ENCODE measurements at regions not wholly inside any gene's neighbourhood (a gene's known extent, or its start where the extent isn't known, plus 50 kb on each side); places are given as distances from the start of the nearest gene placed in this dataset.

DNA sequence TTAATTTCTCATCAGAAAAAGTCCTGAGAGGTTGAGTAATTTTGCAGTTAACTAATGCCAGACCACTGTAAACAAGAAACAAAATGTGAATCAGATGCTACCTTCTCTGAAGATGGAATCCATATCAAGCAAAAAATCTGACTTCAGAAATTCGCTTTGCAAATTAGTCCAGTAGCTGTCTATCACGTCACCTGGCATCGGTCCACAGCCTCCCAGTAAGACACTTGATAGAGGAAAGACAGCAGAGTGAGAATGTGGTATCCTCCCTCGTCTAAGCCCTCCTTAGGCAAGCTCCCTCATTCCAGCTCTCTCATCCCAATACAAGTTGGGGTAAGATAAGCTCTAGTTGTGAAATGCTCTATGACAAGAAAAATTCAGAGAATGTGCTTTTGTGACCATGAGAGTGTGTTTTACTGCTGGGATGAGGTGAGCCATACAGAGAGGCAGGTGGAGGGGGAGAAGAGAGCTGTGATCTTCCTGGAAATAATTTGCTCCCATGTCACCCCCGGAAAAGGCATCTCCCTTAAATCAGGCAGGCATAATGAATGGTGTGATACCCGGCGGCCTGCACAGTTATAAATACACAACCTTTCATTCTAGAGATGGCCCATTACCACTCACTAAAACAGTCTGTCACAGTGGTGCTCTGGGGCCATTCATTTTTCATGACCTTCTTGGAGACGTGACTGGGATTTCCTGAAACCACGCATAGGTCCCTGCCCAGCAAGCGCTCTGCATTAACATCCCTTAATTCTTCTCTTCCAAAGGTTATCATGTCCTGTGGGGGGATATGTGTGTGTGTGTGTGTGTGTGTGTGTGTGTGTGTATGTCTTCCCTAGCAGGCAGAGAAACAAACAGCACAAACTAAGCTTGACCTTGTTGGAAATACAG lies 602.0 kb upstream of the KCNMB2 start:
- no peak for DNase-seq (ENCODE audit: low read depth in 2 of 2)

DNA sequence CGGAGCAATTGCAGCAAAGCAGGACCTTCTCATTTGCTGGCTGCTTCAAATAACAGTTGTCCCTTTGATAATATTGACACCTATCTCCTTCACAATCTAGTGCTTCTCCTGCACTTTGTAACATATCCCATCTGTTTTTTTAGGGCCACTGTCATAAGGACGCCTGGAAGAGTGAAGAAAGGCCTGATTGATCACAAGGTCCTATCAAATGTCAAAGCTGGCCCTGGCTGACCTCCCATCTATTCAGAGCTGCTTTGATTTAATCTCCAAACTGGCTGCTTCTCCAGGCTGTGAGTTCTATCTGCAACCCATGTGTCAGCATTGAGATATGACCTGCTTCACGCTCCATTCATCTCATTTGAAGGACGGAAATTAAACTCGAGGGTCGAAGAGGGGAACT lies 601.2 kb upstream of the KCNMB2 start:
- DNase-seq (ENCODE audit: low read depth in 2 of 2), result no peak

DNA sequence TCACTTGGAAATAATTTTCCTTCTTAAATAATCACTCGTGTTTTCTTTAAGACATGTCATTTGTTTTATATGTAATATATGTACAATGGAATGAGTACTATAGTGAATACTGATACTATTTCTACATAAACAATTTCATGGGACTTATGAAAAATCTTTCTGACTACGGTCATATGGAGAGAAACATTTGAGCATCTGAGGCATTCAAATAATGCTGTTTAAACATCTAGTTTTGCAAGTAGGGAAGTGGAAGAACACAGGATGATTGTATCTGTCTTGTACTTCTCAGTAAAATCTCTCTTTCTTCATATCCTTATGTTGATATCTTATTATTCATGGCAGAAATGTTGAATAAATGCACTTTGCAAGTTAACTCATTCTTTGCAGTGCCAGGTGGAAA lies 599.5 kb upstream of the KCNMB2 start:
- no peak for DNase-seq (ENCODE audit: low read depth in 2 of 2)

DNA sequence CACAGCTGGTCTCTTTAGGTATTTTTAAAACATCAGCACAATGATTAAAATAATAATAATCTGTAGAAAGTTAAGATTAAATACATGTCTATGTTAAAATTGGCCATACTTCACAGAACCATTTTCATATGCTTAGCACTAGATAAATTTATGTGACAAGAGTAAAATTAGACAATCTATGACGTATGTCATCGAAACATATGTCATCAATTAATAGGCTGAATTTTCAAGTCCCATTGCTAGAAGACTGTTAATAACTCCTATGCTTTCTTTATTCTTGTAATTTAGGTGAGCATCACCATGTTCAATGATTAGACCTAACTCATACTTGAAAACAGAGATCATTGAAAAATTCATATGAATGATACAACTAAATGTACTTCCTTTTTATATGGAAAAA lies 593.3 kb upstream of the KCNMB2 start:
- no peak for DNase-seq (ENCODE audit: low read depth in 2 of 2)

DNA sequence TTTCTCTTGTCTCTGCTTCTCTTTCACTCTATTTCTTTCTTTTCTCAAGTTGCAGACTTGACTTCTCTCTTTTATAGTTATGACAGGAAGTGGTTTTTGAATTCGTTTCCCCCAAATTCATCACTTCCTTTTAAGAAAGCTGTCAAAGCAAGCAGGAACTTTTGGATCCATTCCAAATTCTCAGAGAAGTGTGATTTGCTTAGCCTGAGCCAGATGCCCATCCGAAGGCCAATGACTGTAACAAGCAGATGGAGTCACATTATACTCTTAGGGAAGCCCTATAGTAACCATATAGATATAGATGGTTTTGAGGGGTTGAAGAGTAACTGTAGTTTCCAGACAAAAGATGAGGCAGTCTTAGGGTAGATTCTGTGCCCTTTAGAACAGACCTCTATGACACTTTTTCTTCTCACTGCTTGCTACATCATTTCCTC lies 592.0 kb upstream of the KCNMB2 start:
- DNase-seq (ENCODE audit: low read depth in 2 of 2), result no peak

DNA sequence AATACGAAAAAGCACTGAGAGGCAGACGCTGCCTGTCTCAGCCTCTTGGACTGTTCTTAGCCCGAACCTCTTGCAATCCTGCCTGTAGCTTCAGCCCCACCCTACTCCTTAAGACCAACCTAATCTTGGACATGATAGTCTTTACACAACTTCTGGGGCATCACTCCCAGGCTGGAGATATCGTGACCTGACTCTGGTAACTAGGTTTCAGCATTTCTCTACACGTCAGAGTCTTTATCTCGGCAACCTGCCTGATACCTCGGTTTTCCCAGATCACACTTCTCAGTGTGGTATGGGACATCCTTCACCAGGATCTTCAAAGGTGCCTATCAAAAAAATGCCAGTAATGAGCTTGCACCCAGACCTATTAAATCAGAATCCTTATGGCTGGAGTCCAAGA lies 590.2 kb upstream of the KCNMB2 start:
- DNase-seq (ENCODE audit: low read depth in 2 of 2), result no peak

DNA sequence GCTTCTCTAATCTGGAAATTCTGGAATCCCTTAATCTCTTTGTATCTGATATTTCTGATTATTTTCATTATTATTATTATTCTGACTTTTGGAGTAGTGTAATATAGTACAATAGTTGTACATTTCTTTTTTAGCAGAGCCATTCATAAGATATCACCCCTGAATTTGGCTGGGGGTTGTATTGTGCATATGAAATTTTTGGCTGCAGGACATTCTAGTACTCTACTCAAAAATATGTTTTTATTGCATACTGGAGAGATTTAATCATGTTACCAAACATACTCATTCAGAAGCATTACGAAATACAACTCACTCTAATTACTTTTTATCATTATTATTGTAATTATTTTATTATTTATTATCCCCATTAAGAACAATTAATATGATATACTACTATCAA lies 589.7 kb upstream of the KCNMB2 start:
- DNase-seq (ENCODE audit: low read depth in 2 of 2), result no peak

DNA sequence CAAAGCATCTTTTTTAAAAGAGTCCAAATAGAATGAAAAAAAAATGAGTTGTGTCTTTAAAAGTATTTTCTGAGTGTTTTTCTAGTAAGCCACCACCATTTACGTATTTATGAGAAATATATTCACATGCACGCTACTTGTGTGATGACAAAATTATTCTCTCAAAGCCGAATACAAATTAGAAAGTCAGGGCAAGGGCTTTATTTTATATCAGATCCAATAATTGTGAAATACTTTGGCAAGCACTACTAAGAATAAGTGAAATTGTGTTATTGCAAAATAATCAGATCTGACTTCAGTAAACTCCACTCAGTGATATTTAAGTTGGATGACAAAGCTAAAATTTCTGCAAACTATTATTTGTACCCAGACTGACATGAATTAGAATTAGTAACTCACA lies 589.3 kb upstream of the KCNMB2 start:
- no peak for DNase-seq (ENCODE audit: low read depth in 2 of 2)

DNA sequence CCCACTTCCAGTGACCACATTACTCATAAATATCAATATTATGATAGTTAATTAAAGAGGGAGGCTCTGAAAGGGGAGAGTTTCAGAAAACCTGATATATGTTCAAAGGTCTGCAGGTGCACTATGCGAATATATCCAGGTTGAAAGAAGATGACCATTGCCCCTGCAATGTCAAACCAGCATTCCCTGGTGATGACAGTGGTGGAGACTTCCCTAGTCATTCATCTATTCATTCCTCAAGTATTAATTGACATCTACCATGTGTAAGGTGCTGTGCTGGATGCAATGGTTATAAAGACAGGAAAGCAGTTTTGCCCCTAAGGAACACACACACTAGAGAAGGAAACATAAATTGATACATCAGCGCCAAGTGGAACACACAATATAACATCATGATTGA lies 588.3 kb upstream of the KCNMB2 start:
- DNase-seq (ENCODE audit: low read depth in 2 of 2), result no peak

DNA sequence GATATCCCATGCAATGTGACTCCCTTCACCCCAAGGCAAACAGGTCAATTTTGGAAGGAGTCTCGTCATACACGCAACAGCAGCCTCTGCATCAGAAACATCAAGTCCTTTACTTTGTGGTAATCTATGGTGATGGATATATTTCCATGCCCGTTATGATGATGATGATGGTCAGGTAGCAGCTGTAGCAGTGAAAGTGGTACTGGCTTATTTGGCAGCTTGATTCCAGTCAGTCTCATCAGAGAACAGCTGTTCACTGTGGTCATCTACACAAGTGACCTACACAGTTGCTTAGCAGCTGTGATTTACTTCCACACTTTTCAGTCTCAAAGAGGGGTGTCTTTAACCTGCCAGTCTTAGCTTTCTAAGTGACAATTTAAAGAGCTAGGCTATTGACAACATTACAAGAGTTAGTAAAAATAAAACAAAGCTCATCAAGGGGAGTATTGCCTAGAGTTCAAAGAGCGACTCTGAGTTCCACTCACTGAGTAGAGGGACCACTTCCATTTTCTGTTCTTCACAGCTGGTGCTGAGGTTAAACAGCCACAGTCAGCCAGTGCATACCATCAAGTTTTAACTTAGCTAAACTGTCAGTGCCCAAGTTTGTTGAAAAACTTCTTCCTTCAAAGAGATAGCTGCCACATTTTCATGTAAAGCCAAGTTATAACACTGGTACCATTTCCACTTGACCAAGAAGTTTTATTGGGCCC lies 587.4 kb upstream of the KCNMB2 start:
- DNase-seq (ENCODE audit: low read depth in 2 of 2), result no peak

DNA sequence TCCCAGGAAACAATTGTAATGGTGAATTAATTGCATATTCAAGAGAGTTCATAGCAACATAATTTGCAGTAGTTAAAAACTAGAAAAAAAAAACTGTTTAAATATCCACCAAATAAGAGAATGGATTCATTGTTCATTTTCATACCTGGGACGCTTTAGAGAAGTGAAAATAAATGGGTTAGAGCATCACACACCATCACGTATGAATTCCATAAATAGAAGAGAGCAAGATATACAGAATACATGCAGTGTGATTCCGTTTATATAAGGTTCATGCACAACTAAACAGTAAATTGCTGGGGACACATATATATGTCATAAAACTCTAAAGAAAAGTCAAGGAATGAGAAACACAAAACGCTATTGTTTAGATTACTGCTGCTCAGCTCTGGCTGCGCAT lies 577.0 kb upstream of the KCNMB2 start:
- DNase-seq (ENCODE audit: low read depth in 2 of 2), result no peak

DNA sequence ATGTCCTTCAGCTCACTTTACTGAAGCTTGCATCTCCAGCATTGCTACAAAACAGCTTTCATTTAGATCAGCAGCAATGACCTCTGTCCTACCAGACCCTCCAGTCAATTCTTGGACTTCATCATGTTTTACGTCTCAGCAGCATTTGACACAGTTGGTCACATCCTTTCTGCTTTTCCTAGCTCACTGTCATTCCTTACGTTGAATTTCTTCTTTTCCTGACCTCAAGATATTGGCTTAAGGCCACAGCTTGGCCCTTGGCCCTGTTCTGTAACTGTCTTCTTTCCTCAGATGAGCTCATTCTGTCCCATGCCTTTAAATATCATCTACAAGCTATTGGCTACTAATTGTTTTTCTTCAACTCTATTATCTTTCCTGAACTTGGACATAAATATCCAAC lies 576.2 kb upstream of the KCNMB2 start:
- DNase-seq (ENCODE audit: low read depth in 2 of 2), result no peak

DNA sequence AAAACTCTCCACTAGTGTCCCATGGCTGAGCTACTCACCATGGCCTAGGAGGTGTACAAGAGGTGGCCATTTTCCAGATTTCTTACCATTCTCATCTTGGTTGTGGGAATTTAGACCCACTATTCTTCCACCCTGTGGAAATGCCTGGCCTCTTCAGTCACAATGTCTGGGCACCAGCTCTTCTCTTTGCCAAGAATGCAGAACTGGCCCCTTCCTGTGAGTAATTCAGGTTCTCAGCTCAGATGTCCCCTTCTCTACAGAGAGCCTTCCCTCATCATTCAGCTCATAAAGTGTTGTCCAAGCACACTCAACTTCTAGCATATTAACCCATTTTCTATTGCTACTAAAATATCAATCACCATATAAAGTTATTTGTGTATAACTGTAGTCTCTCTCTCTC lies 575.5 kb upstream of the KCNMB2 start:
- no peak for DNase-seq (ENCODE audit: low read depth in 2 of 2)

DNA sequence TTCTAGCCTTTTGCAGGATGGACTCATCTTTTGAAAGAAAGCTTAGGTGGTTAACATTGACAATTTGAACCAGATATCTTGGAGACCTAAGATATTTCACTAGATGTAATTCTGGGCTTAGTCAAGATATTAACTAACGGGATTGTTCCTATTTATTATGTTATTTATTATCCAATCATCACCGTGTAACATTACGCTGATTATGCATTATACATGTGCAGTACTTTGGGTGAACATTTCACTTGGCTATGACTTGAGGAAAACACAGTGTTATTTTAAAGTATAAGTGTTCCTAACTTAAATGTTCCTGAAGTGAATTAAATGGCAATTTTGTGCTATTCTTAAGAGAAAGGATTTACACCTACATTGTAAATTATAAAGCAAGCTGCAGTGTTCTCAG lies 574.5 kb upstream of the KCNMB2 start:
- no peak for DNase-seq (ENCODE audit: low read depth in 2 of 2)

DNA sequence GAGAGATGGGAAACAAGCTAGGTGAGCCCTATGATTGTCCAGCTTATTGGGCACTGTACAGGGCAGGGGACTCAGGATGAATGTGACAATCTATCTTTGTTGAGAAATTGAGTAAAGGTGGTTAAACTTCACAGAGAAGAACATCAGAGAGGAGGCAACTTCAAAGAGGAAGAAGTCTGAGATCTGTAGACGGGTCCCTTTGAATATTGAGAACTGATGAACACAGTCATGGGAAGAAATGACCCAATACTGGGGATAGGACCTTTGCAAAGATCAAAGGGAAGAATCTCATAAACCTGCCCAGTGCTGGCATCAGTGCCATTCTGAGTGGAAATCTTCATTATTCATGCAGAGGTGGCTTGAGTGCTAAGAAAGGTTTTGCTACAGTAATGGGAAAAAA lies 569.7 kb upstream of the KCNMB2 start:
- DNase-seq (ENCODE audit: low read depth in 2 of 2), result no peak

DNA sequence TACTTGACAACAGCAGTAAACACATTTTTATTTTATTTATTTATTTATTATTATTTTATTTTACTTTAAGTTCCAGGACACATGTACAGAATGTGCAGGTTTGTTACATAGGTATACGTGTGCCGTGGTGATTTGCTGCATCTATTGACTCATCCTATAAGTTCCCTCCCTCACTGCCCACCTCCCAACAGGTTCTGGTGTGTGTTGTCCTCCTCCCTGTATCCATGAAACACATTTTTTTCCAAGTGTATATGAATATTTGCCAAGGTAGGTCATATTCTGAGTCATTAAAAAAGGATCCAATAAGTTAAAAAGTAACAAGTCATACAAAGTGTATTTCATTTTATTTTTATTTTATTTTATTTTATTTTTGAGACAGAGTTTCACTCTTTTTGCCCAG lies 567.3 kb upstream of the KCNMB2 start:
- DNase-seq (ENCODE audit: low read depth in 2 of 2), result no peak

DNA sequence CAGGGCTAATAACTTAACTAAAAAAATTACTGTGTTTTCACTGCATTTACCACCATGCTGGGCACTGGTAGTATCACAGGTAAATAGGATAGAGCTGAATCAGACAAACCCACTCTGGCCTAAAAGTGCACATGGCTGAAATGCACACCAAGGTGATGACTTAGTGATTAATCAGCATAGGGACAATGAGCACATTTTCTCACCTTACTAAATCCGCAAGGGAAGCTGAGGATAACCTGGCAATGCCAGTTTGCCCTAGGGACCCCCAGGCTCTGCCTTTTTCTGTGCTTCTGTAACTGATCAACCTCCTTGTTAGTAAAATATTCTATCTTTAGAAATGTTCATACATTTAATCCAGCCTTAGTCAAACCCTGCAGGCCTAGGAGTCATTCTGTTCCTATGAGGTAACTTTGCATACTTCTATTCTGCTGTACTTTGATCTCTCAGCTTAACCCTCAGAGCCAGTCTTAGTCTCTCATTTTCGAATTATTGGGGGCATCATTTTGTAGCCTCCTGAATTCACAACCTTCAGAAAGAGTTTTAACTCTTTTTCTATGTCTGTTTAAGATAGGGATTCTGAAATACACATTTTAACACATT lies 562.9 kb upstream of the KCNMB2 start:
- DNase-seq (ENCODE audit: low read depth in 2 of 2), result no peak

DNA sequence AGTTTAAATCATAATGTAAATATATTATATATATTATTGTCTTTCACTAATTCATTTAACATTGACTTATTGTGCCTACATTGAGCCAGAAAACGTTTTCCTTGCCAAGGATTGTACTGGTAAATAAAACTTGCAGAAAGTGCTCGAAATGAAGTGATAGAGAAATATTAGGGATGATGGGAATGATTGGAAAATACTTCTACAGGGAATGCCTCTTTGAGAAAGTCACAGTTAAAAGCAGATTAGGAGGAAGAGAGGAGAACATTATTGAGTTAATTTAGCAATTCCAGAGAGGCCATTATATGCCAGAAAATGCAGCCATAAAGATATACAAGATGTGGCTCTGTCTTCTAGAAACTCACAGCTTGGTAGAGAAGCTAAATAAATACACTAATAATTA lies 560.0 kb upstream of the KCNMB2 start:
- no peak for DNase-seq (ENCODE audit: low read depth in 2 of 2)

DNA sequence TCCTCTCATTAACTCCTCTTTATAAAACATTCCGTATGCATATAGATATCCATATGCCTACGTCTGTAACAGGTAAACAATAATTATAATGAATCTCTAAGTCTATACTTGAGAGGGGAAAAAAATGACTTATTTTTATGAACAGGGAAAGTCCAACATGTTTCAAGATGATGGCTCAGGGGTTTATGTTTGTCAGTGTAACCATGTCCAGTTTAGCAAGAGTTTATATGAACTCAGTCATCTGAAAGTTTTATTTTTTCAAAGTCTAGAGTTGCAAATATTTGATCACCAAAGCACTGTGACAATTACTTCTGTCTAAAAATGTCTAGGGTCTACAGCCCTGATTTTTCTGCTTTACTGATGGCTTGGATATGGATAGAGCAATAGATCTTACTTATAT lies 559.4 kb upstream of the KCNMB2 start:
- DNase-seq (ENCODE audit: low read depth in 2 of 2), result no peak

DNA sequence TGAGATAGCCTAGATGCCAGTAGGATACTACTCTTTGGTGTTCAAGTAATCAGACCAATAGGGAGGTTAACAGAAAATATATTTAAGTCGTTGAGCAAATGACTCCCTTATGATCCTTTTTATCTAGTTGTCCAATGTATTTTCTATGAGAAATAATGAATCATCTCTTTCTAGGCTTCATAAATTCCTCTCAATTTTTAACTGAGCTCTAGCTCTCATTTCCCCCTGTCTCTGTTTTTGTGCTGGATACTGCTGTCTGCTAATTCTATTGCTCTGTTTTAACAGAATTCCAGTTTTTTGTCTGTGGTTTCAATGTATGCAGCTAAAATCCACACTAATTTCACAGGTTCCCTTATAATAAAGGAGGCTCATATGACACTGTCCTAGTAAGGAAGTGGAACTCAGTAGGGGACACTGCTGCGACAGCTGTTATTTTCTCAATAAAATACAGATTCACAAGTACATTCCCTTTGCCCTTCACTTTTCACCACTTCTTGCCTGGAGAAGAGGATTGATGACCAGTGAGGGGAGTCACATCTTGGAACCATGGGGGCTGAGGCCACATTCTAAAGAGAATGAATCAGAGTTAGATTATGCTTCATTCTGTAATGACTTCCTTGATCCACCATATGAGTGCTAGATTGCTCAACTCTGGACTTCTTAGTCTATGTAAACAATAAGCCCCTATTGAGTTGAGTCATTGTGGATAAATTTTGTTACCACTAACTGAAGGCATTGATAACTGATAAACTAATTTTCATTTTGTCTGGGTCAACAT lies 558.7 kb upstream of the KCNMB2 start:
- no peak for DNase-seq (ENCODE audit: low read depth in 2 of 2)

DNA sequence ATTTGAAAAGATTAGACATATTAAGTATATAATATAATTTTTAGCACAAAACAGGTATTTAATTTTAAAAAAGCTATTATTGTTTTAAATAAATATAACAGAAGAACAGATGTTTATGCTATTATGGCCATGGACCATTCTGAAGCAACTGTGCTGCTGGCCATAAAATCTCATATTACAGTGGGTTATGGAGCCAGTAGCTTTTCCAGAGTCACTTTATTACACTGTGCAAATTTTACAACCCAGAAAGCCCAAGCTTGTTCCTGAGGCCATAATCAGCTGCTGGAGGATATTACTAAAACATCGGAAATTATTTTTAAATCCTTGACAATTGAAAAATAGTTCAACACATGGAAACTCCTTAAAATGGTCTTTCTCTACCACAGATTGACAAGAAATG lies 557.3 kb upstream of the KCNMB2 start:
- DNase-seq (ENCODE audit: low read depth in 2 of 2), result no peak

DNA sequence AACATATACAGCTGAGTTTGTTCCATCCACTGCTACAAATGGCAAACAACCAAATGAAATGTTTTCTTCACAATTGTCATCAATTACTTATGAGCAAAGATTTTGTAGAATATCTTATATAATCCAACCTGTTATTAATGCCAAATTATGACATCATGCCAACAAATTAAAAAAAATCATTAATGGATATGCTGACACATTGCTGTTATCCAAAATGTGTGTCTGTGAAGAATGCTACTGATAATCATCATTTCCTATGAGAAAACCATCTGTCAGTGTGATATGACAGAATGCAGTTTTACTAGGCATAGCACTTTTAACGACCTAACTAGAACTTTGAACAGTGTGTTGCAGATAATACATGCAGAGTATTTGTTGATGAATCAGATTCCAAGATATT lies 556.5 kb upstream of the KCNMB2 start:
- DNase-seq (ENCODE audit: low read depth in 2 of 2), result no peak
